IPS DF 4.7 (cell line): ENCODE measurements at regions not wholly inside any gene's neighbourhood (a gene's known extent, or its start where the extent isn't known, plus 50 kb on each side); places are given as distances from the start of the nearest gene placed in this dataset.
"Not testable (repeated sequence)": the region's sequence is repeated elsewhere in the genome, so short reads cannot be mapped to it uniquely, and the experiment has no call there.

Source experiments
- DNase-seq: peaks from one replicate; pipeline ENCODE4 v3.0.0-alpha.2; 2013; ENCODE audit warnings: low spot score; ENCODE audit errors: extremely low read depth

- DNase-seq, result no peak
These were observed 54.1 kb downstream of the FOXG1 start for GRCh38 chr14:28820677-28821076.

GRCh38 chr14:28821993-28822392 lies 55.4 kb downstream of the FOXG1 start:
- no peak for DNase-seq

- DNase-seq, result no peak
These were observed 56.7 kb downstream of the FOXG1 start for GRCh38 chr14:28823245-28823644.

GRCh38 chr14:28830115-28830534 lies 63.5 kb downstream of the FOXG1 start:
- no peak for DNase-seq

- no peak for DNase-seq
These were observed 64.5 kb downstream of the FOXG1 start for GRCh38 chr14:28831126-28831525.

- not testable (repeated sequence) for DNase-seq
These were observed 76.0 kb downstream of the FOXG1 start for GRCh38 chr14:28842569-28842968.

- DNase-seq, result no peak
These were observed 101.0 kb downstream of the FOXG1 start for GRCh38 chr14:28867571-28867970.

- no peak for DNase-seq
These were observed 103.5 kb downstream of the FOXG1 start for GRCh38 chr14:28870033-28870564.

GRCh38 chr14:28875934-28876571 lies 109.5 kb downstream of the FOXG1 start:
- no peak for DNase-seq

GRCh38 chr14:28876572-28876945 lies 110.0 kb downstream of the FOXG1 start:
- DNase-seq, result no peak

- DNase-seq, result no peak
These were observed 111.3 kb downstream of the FOXG1 start for GRCh38 chr14:28877923-28878322.

- DNase-seq, result no peak
These were observed 113.0 kb downstream of the FOXG1 start for GRCh38 chr14:28879573-28879996.

GRCh38 chr14:28886940-28887339 lies 120.4 kb downstream of the FOXG1 start:
- no peak for DNase-seq

- DNase-seq, result no peak
These were observed 128.8 kb downstream of the FOXG1 start for GRCh38 chr14:28895389-28895788.

- no peak for DNase-seq
These were observed 129.8 kb downstream of the FOXG1 start for GRCh38 chr14:28896337-28896736.

GRCh38 chr14:28901631-28902030 lies 135.0 kb downstream of the FOXG1 start:
- DNase-seq, result no peak

GRCh38 chr14:28902930-28903329 lies 136.3 kb downstream of the FOXG1 start:
- DNase-seq, result no peak

GRCh38 chr14:28911521-28911920 lies 144.9 kb downstream of the FOXG1 start:
- no peak for DNase-seq

GRCh38 chr14:28913056-28913455 lies 146.5 kb downstream of the FOXG1 start:
- no peak for DNase-seq

- no peak for DNase-seq
These were observed 159.5 kb downstream of the FOXG1 start for GRCh38 chr14:28926122-28926521.

GRCh38 chr14:28931999-28932398 lies 165.4 kb downstream of the FOXG1 start:
- DNase-seq, result no peak

- DNase-seq, result no peak
These were observed 170.0 kb downstream of the FOXG1 start for GRCh38 chr14:28936601-28937000.

GRCh38 chr14:28941758-28942157 lies 175.2 kb downstream of the FOXG1 start:
- no peak for DNase-seq

- no peak for DNase-seq
These were observed 178.0 kb downstream of the FOXG1 start for GRCh38 chr14:28944605-28945004.
